GM18498 (cell line): ENCODE measurements at regions not wholly inside any gene's neighbourhood (a gene's known extent, or its start where the extent isn't known, plus 50 kb on each side); places are given as distances from the start of the nearest gene placed in this dataset.
A peak's percentile ranks its signal among the peaks of the same experiment; 100 is the strongest.

Experiments
- ATAC-seq: cut with Tn5 transposase; IDR thresholded peaks from one replicate; pipeline ENCODE4 v1.9.1; 2021; ENCODE audit warnings: mild to moderate bottlenecking, moderate library complexity; ENCODE audit not compliant: unreplicated experiment

DNA sequence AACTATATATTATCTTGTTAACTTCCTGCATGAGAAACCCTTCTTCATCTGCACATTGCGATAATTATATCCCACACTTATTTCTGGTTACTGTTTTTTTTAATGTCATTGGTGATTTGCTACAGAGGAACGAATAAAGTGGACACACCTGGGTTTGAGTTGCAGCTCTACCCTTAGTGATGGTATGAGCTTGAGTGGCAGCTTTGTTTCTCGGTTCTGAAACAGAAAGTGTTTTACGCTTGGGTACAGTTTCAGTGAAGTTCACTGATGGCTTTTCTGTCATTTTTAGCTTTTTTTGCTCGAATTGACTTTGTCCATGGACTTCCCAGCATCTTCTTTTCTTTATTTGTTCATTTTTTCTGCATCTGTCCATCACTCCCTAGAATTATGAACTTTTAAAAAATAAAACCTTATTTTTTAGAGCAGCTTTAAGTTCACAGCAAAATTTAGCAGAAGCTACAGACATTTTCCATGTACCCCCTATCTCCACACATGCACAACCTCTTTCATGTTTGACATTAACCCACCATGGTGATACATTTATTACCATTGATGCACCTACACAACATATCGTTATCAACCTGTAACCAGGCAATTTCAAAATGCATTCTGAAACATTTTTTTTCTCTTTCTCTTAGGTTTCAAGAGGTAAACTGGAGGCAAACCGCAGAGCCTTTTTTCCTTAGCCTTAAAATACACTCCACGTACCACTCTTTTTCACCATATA is 1041.6 kb upstream of the PRKX start:
- peak; percentile 98 for ATAC-seq

DNA sequence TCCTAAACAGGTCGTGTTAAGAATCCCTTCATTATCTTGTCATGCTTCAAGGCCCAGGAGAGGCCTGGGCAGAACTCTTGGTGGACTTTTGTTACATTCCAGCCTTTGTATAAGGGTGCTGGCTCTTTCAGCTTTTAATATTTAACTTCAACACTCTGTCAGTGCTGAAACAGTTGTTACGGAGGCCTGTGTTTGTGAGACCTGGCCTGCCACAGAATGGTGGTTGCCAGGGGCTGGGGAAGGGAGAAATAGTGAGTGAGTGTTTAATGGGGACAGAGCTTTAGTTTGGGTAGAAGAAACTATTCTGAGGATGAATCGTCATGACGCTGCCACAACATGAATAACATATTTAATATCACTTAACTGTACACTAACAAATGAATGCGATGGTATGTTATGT is 1027.6 kb upstream of the PRKX start:
- no peak for ATAC-seq

DNA sequence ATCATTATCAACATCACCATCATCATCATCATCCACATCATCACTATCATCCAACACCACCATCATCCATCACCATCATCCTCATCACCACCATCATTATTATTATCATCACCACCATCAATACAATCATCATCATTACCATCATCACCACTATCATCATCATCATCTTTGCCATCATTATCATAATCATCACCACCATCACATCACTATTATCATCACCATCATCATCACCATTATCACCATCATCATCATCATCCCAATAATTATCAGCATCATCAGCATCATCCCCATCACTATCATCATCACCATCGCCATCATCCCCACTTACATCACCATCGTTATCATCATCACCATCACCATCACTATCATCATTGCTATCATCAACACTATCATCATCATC is 1021.9 kb upstream of the PRKX start:
- no peak for ATAC-seq

DNA sequence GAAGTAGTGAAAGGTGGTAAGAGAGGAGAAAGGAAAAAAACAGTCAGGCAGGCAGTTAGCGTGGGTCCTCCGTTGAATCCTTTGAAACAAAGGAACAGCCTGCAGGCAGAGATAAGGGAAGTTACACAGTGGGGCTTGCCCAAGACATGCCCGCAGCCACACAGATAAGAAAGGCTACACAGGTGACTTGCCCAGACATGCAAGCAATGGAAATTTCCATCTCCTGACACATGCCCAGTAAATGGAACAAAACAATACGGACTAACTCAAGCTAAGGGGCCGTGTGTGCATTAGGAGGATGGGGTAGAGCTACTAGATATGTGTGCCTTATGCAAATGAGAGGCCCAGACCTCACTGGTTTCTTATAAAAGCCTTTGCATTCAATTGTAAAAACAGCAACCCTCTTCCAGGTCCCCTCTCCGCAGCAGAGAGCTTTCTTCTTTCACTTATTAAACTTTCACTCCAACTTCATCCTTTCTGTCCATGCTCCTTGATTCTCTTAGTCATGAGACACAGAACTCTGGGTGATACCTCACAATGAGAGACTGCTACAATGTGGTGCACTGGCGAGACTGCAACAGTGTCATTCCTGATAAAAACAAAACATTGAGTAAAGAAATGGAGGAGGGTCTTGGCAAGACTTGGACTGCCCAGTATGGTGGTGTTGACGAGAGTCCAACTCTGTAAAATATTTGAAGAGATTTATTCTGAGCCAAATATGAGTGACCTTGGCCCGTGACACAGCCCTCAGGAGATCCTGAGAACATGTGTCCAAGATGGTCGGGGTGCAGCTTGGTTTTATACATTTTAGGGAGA is 997.4 kb upstream of the PRKX start:
- ATAC-seq, result peak; percentile 72

DNA sequence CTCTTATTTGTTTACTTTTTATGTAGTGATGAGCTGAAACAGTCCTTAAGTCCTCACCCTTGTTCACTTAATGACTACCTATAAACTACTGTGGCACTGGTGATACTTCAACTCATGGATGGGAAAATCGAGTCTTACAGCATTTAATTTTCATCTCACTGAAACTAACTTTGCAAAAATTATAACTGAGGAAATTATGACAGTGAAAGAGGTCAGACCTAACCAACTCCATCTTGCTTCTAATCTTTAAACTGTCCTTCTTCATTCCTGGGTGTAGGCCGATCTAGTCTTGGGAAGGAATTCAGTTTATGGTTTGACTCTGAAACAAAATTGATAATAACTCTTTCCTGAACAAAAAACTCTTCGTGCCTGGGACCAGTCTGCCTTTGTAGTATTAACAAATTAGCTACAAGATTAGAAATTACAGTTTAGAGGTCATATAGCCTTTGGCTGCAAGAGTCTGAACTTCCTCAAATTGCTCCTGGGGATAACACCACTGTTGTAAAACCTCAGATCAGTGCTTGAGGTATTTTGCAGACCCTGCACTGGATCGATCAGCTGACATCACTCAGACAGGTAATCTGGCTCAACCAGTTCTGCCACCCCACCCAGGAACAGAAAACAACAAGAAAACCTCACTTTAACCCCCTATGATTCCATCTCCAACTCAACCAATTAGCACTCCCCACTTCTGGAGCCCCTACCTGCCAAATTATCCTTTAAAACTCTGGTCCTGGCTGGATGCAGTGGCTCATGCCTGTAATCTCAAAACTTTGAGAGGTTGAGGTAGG is 995.7 kb upstream of the PRKX start:
- no peak for ATAC-seq

DNA sequence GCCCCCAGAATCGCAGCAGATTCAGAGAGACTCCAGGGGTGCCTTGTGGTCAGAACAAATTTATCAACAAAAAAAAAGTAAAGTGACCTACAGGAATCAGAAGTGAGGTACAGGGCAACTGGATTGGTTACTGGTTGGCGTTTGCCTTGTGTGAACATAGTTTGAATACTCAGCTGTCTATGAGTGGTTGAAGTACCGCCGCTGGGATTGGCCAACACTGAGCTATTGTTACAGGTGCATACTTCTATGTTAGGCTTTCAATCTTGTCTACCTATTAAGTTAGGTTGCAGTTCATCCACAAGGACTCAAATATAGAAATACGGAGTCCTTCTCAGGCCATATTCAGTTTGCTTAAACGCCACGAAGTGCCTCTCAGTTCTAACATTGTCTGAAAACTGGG is 993.5 kb upstream of the PRKX start:
- no peak for ATAC-seq

DNA sequence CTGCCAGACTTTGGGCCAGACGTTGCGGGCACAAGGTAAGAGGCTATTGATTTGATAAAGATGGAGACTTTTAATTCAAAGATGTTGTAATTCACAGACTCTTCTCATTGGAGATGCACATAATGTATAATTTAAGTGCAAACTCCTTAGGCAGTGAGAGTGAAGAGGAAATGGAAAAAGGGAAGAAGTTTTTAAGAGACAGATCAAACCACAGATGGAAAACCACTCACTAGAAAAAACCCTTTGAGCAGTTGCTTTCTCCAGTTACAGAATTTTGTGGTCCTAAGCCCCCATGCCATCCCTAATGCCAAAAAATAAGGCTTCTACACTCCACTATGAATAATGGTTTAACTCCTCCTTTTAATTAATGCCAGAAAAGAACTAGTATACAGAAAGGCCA is 977.1 kb upstream of the PRKX start:
- ATAC-seq, result no peak

DNA sequence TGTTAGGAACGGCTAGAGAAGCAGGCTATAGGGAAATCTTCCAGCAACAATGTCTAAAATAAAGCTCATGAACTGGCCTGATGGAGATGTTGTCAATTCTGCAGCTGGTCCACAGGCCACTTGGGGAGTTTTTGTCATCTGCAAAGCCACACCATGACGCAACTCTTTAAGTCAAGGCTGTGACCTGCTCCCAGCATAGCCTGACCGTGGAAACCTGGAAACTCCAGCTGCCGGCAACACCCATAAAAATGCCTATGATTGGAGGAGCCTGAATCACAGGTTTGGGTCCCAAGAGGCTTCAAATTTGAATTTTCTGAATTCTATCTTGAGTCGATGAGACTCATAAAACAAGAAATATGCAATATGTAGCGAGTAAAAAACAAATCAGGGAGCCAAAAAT is 969.2 kb upstream of the PRKX start:
- no peak for ATAC-seq

DNA sequence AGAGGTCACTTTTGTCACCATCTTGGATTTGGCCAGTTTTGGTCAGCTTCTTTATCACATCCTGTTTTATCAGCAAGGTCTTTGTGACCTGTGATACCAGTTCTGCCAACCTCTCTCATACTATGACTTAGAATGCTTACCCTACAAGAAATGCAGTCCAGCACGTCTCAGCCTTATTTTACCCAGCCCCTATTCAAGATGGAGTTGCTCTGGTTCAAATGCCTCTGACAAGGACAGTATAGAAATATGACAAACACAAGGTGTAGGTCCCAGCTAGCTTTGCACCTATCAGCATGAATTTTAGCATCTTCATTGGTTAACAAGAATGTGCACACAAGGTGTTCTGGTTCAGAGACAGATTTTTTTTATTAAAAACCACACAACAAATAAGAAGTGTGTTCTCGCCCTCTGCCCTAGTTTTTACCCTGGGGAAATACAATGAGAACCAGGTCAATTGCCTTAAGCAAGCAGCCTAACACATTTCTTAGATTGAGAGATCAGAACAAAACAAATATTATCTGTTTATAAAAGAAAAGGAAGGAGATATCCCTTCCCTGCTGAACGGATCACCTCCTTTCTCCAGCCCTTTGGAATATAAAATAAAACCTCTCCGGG is 962.3 kb upstream of the PRKX start:
- ATAC-seq, result no peak

DNA sequence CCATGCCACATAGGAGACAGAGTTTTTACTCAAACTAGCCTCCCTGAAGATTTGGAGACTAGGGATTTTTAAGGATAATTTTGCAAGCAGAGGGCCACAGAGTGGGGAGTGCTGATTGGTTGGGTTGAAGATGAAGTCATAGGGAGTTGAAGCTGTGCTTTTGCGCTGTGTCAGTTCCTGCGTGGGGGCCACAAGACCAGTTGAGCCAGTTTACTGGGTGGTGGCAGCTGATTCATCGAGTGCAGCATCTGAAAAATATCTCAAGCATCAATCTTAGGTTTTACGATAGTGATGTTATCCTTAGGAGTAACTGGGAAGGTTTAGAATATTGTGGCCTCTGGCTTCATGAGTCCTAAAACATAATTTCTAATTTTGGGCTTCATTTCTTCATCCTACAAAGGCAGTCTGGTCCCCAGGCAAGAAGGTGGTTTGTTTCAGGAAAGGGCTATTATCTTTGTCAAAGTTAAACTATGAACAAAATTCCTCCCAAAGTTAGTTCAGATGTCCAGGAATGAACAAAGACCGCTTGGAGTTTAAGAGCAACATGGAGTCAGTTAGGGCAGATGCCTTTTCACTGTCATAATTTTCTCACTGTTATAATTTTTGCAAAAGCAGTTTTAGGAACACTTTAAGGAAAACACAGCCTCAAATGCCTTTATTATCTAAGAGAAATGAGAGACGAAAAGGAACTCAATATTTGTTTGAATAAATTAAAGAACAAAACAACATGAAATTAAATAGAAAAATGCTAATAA is 960.8 kb upstream of the PRKX start:
- no peak for ATAC-seq

DNA sequence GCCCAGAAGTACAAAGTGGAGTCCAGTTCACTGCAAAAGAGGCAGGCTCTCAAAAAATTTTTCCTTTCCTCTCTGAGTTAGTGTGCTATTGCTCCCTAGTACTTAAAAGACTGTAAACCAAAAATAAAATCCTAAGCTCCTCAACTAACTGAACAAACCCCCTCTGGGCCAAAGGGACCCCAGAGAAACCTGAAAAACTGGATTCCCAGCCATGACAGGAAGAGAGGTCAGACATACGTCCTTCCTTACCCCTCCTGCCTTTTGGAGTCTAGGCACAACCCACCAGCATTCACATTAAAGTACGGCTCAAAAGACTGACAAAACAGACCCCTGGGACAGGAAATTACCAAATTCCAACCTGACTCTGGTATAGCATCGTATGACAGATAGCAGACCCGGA is 957.9 kb upstream of the PRKX start:
- no peak for ATAC-seq

DNA sequence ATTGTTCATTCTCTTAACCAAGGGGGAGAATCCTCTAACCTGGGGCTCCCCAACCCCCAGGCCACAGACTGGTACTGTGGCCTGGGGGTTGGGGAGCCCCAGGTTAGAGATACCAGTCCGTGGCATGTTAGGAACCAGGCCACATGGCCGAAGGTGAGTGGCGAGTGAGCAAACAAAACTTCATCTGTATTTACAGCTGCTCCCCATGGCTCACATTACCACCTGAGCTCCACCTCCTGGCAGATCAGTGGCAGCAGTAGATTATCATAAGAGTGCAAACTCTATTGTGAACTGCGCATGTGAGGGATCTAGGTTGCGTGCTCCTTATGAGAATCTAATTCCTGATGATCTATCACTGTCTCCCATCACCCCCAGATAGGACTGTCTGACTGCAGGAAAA is 957.2 kb upstream of the PRKX start:
- ATAC-seq, result no peak

DNA sequence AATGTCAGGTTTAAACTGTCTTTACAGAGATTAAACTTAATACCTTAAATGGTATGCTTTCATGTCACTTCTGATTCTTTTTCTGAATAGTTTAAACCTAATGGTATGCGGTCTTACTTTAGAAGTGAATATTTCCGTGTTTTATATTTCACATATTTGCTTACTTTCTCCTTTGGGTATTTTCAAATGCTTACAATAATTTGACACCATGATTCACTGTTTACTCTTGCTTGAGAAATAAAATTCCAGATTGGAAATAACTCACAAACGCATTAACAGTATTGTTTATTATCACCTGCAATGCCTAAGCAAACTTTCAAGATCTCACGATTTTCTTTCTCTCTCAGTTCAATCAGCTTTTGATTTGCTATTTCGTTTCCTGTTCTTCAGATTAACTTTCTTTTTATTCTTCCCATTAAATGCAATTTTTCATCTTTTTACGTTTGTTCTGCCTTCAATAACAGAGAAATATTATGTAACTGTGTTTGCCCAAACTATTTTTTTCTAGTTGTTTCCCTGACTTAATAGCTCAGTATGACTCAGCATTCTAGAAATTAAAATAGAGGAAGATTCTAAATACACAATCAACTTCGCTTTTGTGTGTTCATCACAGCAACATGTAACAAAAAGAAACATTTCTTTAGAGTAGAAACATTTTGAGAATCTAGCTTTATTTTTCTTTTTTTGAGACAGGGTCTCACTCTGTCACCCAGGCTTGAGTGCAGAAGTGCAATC is 955.5 kb upstream of the PRKX start:
- no peak for ATAC-seq

DNA sequence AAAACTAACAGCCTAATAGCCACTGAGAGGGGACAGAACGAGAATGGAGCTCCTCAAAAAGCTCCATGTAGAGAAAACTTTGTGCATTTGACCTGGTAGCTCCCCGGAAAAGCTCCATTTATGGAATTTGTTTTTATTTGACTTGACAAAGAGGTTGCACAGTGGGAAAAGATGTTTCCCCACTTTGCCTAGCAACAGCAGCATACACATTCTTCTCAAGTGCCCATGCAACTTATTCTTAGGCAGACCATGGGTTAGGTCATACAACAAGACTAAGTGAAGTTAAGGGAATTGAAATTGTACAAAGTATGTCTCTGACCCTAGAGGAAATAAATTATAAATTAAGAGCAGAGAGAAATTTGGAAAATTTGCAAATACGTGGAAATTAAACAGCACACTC is 949.6 kb upstream of the PRKX start:
- ATAC-seq, result no peak

DNA sequence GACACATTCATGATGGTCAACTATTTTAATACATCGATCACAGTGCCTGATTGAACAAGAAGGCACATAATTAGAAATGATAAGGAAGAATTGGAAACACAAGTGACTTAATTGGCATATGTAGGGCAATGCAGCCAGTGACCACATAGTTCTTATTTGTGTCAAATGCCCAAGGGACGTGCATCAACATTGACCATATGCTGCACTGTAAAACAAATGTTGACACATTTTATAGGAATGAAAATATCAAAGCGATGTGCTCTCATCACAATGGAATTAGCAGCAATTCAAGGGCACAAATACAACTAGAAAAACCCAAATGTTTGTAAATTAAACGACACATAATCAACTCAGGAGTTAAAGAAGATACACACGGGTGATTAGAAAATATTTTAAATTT is 948.3 kb upstream of the PRKX start:
- no peak for ATAC-seq

DNA sequence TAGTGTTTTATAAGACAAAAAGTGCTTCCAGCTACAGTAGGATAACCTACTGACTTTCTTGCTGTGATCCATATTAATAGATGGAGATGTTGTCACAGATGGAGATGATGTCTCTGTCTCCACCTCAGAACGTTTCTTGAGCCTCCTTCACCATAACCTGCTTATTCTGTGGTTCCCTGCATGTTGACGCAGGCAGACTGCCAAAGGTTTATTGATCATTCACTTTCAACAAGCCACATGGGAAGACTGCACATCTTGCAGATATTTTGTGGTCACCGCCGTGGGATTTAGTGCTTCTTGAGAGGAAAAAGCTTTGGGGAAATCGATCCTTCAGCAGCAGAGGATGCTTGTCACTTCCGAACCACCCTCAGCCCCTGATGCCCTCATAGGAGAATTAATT is 943.0 kb upstream of the PRKX start:
- ATAC-seq, result no peak

DNA sequence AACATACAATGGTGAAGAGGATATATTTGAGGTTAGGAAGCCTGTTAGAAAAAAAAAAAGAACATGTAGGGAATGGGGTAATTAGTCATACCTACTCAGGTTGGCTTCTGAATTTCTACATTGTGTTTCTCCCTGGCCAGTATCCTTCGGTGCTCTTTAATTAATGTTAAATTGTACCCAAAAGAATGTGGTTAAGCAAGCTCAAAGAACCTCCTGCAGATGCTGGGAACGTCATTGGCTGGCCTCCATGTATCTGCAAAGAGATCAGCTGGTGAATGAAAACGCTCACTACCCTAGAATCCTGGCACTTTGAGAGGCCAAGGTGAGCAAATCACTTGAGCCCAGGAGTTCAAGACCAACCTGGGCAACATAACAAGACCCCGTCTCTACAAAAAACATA is 942.3 kb upstream of the PRKX start:
- no peak for ATAC-seq

DNA sequence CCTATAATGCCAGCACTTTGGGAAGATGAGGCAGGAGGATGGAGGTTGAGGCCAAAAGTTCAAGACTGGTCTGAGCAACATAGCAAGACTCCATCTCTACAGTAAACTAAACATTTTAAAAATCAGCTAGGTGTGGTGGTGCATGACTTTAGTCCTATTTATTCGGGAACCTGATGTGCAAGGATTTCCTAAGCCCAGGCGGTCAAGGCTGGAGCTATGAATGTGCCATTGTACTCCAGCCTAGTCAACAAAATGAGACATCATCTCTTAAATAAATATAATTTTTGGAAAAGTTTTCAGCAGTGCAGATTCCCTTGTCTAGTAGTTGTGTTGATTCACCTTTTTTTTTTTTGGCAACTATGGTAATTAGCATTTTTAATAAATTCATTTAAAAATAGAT is 928.7 kb upstream of the PRKX start:
- no peak for ATAC-seq

DNA sequence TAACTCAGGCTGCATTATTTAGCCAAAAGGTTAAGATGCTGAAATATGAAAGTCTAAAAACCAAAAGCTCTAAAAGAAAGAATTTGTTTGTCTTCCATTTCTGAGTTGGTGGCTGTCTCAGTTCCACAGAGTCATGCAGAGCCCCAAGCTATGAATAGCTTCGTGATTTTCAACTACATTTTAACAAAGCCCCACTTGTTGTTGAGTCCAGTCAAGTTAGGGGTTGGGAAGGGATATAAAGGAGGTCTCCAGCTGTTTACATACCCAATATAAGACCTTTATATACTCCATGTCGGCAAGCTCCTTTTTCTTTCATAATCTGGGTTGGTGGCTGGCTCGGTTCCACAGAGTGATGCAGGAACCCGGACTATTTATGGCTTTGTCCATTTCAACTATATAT is 924.6 kb upstream of the PRKX start:
- ATAC-seq, result no peak

DNA sequence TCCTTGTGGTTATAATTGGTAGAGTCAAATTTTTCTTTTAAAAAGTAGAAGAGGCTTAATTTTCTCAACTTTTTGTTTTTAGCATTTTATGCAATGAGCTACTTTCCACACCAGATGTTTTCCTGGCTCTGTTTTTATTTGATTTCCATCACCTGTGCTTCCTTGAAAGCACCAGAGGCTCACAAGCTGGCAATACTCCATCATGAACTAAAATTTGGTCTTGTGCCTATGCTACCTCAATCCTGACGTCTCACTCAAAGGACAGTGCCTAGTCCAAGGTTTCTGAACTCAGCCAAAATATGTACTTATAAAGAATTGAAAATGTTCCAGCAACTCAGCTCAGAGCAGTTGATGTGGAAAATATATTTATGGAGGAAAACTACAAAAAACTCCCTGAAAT is 914.0 kb upstream of the PRKX start:
- ATAC-seq, result no peak
